GM12874 (cell line): ENCODE measurements at regions not wholly inside any gene's neighbourhood (a gene's known extent, or its start where the extent isn't known, plus 50 kb on each side); places are given as distances from the start of the nearest gene placed in this dataset.

ENCODE experiments used
- TF ChIP-seq, protein P1 (sequence below): IDR thresholded peaks from 2 replicates; pipeline ENCODE4 v1.5.1; 2011; ENCODE audit warnings: low read depth, mild to moderate bottlenecking, control low read depth, low read length, moderate library complexity; ENCODE audit not compliant: insufficient read depth

DNA sequence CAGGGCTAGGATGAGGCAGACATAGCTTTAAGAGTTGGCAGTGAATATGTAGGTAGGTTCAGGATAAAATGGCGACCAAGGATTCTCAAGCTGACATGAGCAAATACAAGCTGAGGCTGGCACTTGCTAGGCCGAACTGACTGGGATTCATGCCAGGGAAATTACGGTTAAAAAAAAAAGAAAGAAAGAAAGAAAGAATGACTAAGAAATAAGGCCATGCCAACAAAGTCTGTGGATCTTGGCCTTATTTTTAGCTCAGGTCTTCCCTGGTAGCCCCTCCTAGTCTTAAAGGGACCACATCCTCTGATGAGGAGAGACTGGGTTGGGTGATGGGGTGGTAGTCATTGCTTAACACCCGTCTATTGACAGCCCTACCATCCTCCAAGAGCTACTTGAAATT is 64.4 kb upstream of the KLHL13 start:
- TF ChIP-seq, protein P1, sequence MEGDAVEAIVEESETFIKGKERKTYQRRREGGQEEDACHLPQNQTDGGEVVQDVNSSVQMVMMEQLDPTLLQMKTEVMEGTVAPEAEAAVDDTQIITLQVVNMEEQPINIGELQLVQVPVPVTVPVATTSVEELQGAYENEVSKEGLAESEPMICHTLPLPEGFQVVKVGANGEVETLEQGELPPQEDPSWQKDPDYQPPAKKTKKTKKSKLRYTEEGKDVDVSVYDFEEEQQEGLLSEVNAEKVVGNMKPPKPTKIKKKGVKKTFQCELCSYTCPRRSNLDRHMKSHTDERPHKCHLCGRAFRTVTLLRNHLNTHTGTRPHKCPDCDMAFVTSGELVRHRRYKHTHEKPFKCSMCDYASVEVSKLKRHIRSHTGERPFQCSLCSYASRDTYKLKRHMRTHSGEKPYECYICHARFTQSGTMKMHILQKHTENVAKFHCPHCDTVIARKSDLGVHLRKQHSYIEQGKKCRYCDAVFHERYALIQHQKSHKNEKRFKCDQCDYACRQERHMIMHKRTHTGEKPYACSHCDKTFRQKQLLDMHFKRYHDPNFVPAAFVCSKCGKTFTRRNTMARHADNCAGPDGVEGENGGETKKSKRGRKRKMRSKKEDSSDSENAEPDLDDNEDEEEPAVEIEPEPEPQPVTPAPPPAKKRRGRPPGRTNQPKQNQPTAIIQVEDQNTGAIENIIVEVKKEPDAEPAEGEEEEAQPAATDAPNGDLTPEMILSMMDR = no peak

- TF ChIP-seq, protein P1 = no peak
Measured at GRCh38 chrX:118182025-118182424, 65.4 kb upstream of the KLHL13 start.

GRCh38 chrX:118182681-118183080 is 66.1 kb upstream of the KLHL13 start:
- TF ChIP-seq, protein P1 = no peak

- TF ChIP-seq, protein P1 = peak; percentile 17; the same call in 1 of the 2 replicates
Measured at GRCh38 chrX:118183606-118184005, 67.0 kb upstream of the KLHL13 start.

GRCh38 chrX:118187100-118187499 is 70.5 kb upstream of the KLHL13 start:
- TF ChIP-seq, protein P1 = no peak

GRCh38 chrX:118189000-118189399 is 72.4 kb upstream of the KLHL13 start:
- TF ChIP-seq, protein P1 = no peak

DNA sequence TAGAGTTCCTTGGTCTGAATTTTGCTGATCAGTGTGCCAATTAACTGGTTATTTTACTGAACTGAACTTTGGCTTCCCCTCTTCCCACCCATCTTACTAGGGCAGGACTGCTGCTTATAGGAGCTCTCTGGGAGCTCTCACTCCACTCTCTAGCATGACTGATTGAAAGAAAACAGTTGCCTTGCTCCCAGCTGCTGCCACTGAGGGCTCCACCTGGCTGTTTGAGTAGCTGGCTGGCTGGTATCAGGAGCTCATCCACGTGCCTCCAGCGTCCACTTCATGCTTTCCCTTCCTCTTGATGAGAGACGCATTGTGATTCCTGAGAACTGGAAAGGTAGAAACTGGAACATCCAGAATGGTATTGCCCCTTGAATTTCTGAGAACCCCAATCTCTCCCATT is 73.0 kb upstream of the KLHL13 start:
- TF ChIP-seq, protein P1 = no peak

- TF ChIP-seq, protein P1 = no peak
Measured at GRCh38 chrX:118197730-118198129, 81.1 kb upstream of the KLHL13 start.
